HUES6 (cell line): ENCODE measurements at regions not wholly inside any gene's neighbourhood (a gene's known extent, or its start where the extent isn't known, plus 50 kb on each side); places are given as distances from the start of the nearest gene placed in this dataset.

Experiments
- H3K27ac ChIP-seq: 2 replicates; pipeline ENCODE4 v1.7.0; 2013; ENCODE audit warnings: low read depth, mild to moderate bottlenecking, low read length, inconsistent platforms
- H3K27me3 ChIP-seq: 2 replicates; pipeline ENCODE4 v1.6.1; 2013; ENCODE audit warnings: low read length; ENCODE audit not compliant: control insufficient read depth, insufficient read depth
- H3K36me3 ChIP-seq: 2 replicates; pipeline ENCODE4 v1.6.1; 2013; ENCODE audit warnings: low read length; ENCODE audit not compliant: control insufficient read depth, insufficient read depth
- H3K4me1 ChIP-seq: 2 replicates; pipeline ENCODE4 v1.6.1; 2013; ENCODE audit warnings: low read length; ENCODE audit not compliant: control insufficient read depth, insufficient read depth
- H3K4me3 ChIP-seq: 2 replicates; pipeline ENCODE4 v1.5.1; 2013; ENCODE audit warnings: low read depth, low read length
- H3K9ac ChIP-seq: one replicate; pipeline ENCODE4 v1.6.1; 2013; ENCODE audit warnings: mild to moderate bottlenecking, low read length
- H3K9me3 ChIP-seq: 2 replicates; pipeline ENCODE4 v1.6.1; 2013; ENCODE audit warnings: low read depth, low read length; ENCODE audit not compliant: control insufficient read depth, insufficient read depth

DNA sequence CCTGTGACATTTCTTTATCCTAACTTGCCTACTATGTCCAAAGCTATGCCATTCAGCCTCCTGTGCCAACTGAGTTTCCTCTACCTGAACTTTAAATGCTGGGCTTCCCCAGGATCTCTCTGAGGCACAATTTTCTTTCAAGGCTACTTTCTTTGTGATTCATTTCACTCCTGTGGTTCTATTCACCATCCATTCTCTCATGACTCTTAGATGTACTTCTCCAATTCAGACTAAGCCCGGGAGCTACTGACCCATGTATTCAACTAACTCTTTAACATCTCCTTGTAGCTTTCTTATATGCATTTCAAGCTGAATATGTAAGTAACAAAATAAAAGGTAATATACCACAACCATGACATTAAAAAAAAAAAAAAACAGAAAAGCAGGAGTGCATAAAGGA lies 738.9 kb upstream of the USP15 start:
- Histone ChIP-seq H3K4me3 (no peak overlapping the region), H3K4me1 (peaks cover 11% of the 10 kb centered on the region), H3K27me3 (no peaks in the 10 kb centered on the region), H3K9ac (no peak overlapping the region), H3K27ac (no peak overlapping the region), H3K36me3 (no peaks in the 10 kb centered on the region), H3K9me3 (no peaks in the 10 kb centered on the region)

DNA sequence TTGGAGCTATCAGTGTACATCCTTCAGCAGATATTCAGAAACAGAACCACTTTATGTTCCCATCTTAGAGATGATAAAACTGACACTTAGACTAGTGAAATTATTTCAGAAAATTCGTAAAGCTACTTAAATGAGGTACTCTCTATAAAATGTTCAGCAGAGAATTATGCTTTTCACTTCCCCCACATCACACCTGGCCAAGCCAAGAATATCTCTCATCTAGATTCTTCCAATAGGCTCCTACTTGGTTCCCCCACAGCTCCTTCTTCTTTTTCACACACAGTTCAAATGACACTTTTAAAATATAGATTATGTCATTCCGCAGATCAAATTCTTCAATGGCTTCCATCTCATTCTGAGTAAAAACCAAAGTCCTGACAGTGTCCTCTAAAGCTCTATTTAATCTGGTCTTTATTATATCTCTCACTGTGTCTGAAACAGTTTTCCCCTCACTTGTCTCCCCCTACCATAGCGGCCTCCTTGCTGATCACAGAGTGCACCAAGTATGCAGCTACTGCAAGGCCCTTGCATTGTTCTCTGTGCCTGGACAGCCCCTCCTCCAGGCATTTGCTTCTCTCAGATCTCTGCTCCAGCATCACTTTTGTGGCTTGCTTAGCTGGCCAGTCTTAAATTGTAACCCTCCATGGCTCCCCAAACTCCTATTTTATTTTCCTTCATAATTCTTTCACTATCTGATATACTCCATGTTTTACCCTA lies 736.8 kb upstream of the USP15 start:
- no peak overlapping the region for H3K4me3 ChIP-seq
- no peaks in the 10 kb centered on the region for H3K9me3 ChIP-seq
- H3K36me3 ChIP-seq = no peaks in the 10 kb centered on the region
- H3K4me1 ChIP-seq = peaks cover 11% of the 10 kb centered on the region
- no peak overlapping the region for H3K9ac ChIP-seq
- H3K27ac ChIP-seq = no peak overlapping the region
- H3K27me3 ChIP-seq = no peaks in the 10 kb centered on the region

GRCh38 chr12:61524851-61525250 lies 735.4 kb upstream of the USP15 start:
- no peaks in the 10 kb centered on the region for H3K36me3 ChIP-seq
- H3K27me3 ChIP-seq = no peaks in the 10 kb centered on the region
- H3K4me3 ChIP-seq = no peak overlapping the region
- no peak overlapping the region for H3K9ac ChIP-seq
- peaks cover 11% of the 10 kb centered on the region for H3K4me1 ChIP-seq
- no peak overlapping the region for H3K27ac ChIP-seq
- H3K9me3 ChIP-seq = no peaks in the 10 kb centered on the region

GRCh38 chr12:61525331-61525730 lies 734.9 kb upstream of the USP15 start:
- Histone ChIP-seq H3K9me3 (no peaks in the 10 kb centered on the region), H3K4me1 (peaks cover 11% of the 10 kb centered on the region), H3K27me3 (no peaks in the 10 kb centered on the region), H3K36me3 (no peaks in the 10 kb centered on the region), H3K4me3 (no peak overlapping the region), H3K9ac (no peak overlapping the region), H3K27ac (no peak overlapping the region)

DNA sequence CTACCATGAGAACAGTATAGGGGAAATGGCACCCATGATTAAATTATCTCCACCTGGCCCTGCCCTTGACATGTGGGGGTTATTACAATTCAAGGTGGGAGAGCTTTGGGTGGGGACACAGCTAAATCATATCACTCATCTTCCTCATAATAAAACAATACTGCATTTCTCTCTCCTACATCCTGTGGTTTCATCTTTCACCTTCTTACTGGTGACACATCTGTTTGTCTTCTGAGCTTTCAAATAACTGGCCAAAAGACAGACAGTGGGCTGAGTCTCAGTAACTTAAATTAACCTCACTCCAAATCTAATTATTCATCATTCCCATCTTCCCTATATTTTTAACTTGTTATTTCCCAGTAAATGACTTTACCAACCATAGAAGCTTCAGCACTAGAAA lies 729.7 kb upstream of the USP15 start:
- no peaks in the 10 kb centered on the region for H3K4me1 ChIP-seq
- H3K9me3 ChIP-seq = no peaks in the 10 kb centered on the region
- H3K27ac ChIP-seq = no peak overlapping the region
- H3K9ac ChIP-seq = no peak overlapping the region
- no peaks in the 10 kb centered on the region for H3K27me3 ChIP-seq
- no peaks in the 10 kb centered on the region for H3K36me3 ChIP-seq
- no peak overlapping the region for H3K4me3 ChIP-seq

DNA sequence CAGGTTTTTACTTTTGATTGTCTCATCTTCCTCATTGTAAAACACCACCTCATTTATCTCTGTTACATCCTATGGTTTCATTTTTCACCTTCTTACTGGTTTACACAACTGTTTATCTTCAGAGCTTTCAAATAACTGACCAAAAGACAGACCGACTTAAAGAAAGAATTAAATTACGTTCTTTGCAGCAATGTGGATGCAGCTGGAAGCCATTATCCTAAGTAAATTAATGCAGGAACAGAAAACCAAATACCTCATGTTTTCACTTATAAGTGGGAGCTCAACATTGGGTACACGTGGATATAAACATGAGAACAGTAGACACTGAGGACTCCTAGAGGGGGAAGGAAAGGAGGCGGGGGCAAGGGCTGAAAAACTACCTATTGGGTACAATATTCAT lies 729.0 kb upstream of the USP15 start:
- Histone ChIP-seq H3K4me1 (no peaks in the 10 kb centered on the region), H3K9ac (no peak overlapping the region), H3K9me3 (no peaks in the 10 kb centered on the region), H3K27ac (no peak overlapping the region), H3K27me3 (no peaks in the 10 kb centered on the region), H3K4me3 (no peak overlapping the region), H3K36me3 (no peaks in the 10 kb centered on the region)

DNA sequence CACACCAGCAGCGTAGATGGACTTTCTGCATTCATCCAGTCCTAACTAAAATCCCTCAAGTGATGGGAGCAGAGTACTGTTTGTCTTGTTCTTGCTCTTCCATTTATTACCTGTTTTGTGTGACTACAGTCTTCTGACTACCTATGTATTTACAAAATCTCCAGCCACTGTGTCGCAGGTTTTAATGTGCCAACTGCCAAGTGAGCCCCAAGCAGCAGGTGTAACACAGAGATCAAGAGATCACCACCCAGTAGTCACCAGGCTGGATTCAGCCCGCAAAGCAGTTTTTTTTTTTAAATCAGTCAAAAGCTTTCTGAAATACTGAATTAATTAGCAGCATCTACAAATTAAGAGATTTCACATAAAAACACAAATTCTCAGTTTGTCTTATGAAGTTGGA lies 724.1 kb upstream of the USP15 start:
- H3K36me3 ChIP-seq = no peaks in the 10 kb centered on the region
- H3K9me3 ChIP-seq = no peaks in the 10 kb centered on the region
- H3K4me1 ChIP-seq = no peaks in the 10 kb centered on the region
- H3K27me3 ChIP-seq = no peaks in the 10 kb centered on the region
- H3K27ac ChIP-seq = no peak overlapping the region
- H3K9ac ChIP-seq = no peak overlapping the region
- no peak overlapping the region for H3K4me3 ChIP-seq

GRCh38 chr12:61536525-61536924 lies 723.7 kb upstream of the USP15 start:
- no peaks in the 10 kb centered on the region for H3K4me1 ChIP-seq
- H3K36me3 ChIP-seq = no peaks in the 10 kb centered on the region

GRCh38 chr12:61538951-61539350 lies 721.3 kb upstream of the USP15 start:
- no peaks in the 10 kb centered on the region for H3K4me1 ChIP-seq
- H3K27me3 ChIP-seq = no peaks in the 10 kb centered on the region
- no peaks in the 10 kb centered on the region for H3K9me3 ChIP-seq
- no peak overlapping the region for H3K27ac ChIP-seq
- H3K36me3 ChIP-seq = no peaks in the 10 kb centered on the region
- no peak overlapping the region for H3K4me3 ChIP-seq
- H3K9ac ChIP-seq = no peak overlapping the region

More at GRCh38 chr12:61536525-61536924, 723.7 kb upstream of the USP15 start:
- Histone ChIP-seq H3K4me3 (no peak overlapping the region), H3K9ac (no peak overlapping the region), H3K9me3 (no peaks in the 10 kb centered on the region), H3K27me3 (no peaks in the 10 kb centered on the region), H3K27ac (no peak overlapping the region)

DNA sequence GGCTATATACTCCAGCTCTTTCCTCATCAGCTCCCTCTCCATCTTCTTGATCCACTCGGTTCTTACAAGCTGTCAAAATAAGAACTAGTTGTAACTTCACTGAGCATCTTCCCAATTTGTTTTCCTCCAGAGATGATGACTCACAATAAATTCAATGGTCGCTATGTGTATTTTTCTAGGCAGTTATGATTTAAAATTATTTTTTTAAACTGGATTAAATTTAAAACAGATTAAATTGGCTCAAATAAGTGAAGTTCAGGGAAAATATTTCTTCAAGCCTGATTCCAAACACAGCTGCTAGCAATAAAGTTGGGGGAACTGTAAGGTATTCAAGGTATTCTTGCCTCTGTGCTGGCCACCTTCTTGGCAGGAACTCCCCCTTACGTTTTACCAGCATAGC lies 717.7 kb upstream of the USP15 start:
- Histone ChIP-seq H3K9ac (no peak overlapping the region), H3K27me3 (no peaks in the 10 kb centered on the region), H3K36me3 (no peaks in the 10 kb centered on the region), H3K4me1 (no peaks in the 10 kb centered on the region), H3K4me3 (no peak overlapping the region), H3K9me3 (no peaks in the 10 kb centered on the region), H3K27ac (no peak overlapping the region)

DNA sequence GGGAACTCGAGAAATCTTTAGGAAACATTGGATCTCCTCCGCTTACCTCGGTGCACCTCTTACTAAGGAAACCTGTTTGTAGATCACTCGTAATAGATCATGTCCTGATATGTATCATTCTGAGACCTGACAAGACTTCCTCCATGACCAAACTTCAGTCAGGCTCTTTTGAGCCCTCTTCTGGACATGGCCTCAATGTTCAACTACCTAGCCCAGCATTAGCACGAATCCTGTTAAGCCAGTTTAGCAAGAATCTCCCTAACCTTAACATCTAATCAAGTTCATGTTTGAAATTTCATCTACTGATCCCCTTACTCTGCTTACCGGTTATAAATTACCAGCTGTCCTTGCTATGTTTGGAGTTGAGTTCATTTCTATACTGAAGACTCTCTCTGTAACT lies 713.9 kb upstream of the USP15 start:
- no peaks in the 10 kb centered on the region for H3K9me3 ChIP-seq
- H3K27me3 ChIP-seq = no peaks in the 10 kb centered on the region
- H3K4me1 ChIP-seq = no peaks in the 10 kb centered on the region
- no peak overlapping the region for H3K4me3 ChIP-seq
- no peak overlapping the region for H3K9ac ChIP-seq
- H3K27ac ChIP-seq = no peak overlapping the region
- H3K36me3 ChIP-seq = no peaks in the 10 kb centered on the region

DNA sequence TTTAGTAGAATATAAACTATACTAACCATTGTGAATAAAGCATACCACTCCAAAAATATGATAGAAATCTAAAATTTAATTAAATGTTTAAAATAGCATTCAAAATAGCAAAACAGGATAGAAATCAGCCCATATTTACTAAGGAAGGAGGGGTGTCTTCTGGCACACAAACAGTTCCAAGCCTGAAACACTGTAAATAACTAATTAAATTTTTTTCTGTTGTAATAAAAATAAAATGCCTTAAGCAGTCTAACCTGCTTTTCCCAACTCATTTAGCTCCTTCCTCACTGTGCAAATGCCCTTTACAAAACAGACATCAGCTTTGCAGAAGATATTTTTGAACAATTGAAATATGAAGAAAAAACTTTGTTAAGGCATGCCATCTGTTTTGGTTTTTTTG lies 707.1 kb upstream of the USP15 start:
- Histone ChIP-seq H3K27ac (no peak overlapping the region), H3K36me3 (no peaks in the 10 kb centered on the region), H3K9ac (no peak overlapping the region), H3K4me1 (no peaks in the 10 kb centered on the region; the same call in 1 of the 2 replicates), H3K9me3 (no peaks in the 10 kb centered on the region), H3K4me3 (no peak overlapping the region), H3K27me3 (no peaks in the 10 kb centered on the region)
